GM19463 (cell line): ENCODE measurements at regions not wholly inside any gene's neighbourhood (a gene's known extent, or its start where the extent isn't known, plus 50 kb on each side); places are given as distances from the start of the nearest gene placed in this dataset.

Source experiments
- ATAC-seq: cut with Tn5 transposase; IDR thresholded peaks from one replicate; pipeline ENCODE4 v1.9.1; 2021; ENCODE audit warnings: mild to moderate bottlenecking, moderate library complexity; ENCODE audit not compliant: unreplicated experiment

GRCh38 chr4:117324851-117325491 lies 239.6 kb upstream of the TRAM1L1 start:
- no peak for ATAC-seq

GRCh38 chr4:117326091-117326490 lies 240.7 kb upstream of the TRAM1L1 start:
- no peak for ATAC-seq

GRCh38 chr4:117327491-117327890 lies 242.1 kb upstream of the TRAM1L1 start:
- no peak for ATAC-seq

- no peak for ATAC-seq
Measured at GRCh38 chr4:117328333-117328732, 243.0 kb upstream of the TRAM1L1 start.

- no peak for ATAC-seq
Measured at GRCh38 chr4:117331817-117332216, 246.4 kb upstream of the TRAM1L1 start.

- no peak for ATAC-seq
Measured at GRCh38 chr4:117334451-117335188, 249.2 kb upstream of the TRAM1L1 start.

- no peak for ATAC-seq
Measured at GRCh38 chr4:117357437-117357836, 272.1 kb upstream of the TRAM1L1 start.

- ATAC-seq: no peak
Measured at GRCh38 chr4:117357866-117358265, 272.5 kb upstream of the TRAM1L1 start.

- no peak for ATAC-seq
Measured at GRCh38 chr4:117370944-117371668, 285.7 kb upstream of the TRAM1L1 start.

GRCh38 chr4:117375101-117375500 lies 289.7 kb upstream of the TRAM1L1 start:
- no peak for ATAC-seq

GRCh38 chr4:117376692-117377091 lies 291.3 kb upstream of the TRAM1L1 start:
- ATAC-seq: no peak

GRCh38 chr4:117378942-117379341 lies 293.6 kb upstream of the TRAM1L1 start:
- no peak for ATAC-seq

GRCh38 chr4:117383468-117383867 lies 298.1 kb upstream of the TRAM1L1 start:
- no peak for ATAC-seq

GRCh38 chr4:117385526-117385925 lies 300.1 kb upstream of the TRAM1L1 start:
- ATAC-seq: no peak

GRCh38 chr4:117387072-117387471 lies 301.7 kb upstream of the TRAM1L1 start:
- ATAC-seq: no peak

- no peak for ATAC-seq
Measured at GRCh38 chr4:117400039-117400835, 314.9 kb upstream of the TRAM1L1 start.

- ATAC-seq: no peak
Measured at GRCh38 chr4:117412661-117413060, 327.3 kb upstream of the TRAM1L1 start.

- no peak for ATAC-seq
Measured at GRCh38 chr4:117417856-117418255, 332.5 kb upstream of the TRAM1L1 start.

- ATAC-seq: no peak
Measured at GRCh38 chr4:117420948-117421347, 335.6 kb upstream of the TRAM1L1 start.

- no peak for ATAC-seq
Measured at GRCh38 chr4:117421706-117422105, 336.3 kb upstream of the TRAM1L1 start.

- ATAC-seq: no peak
Measured at GRCh38 chr4:117422297-117422696, 336.9 kb upstream of the TRAM1L1 start.
